Hematopoietic multipotent progenitor cell treated with erythropoietin and hydrocortisone succinate and interleukin-3 and kit ligand, for 6 days (in vitro differentiated cells): ENCODE measurements at regions not wholly inside any gene's neighbourhood (a gene's known extent, or its start where the extent isn't known, plus 50 kb on each side); places are given as distances from the start of the nearest gene placed in this dataset.
"Not testable (repeated sequence)": the region's sequence is repeated elsewhere in the genome, so short reads cannot be mapped to it uniquely, and the experiment has no call there.

Source experiments
- DNase-seq: peaks from one replicate; pipeline ENCODE4 v3.0.0-alpha.2; 2015

DNA sequence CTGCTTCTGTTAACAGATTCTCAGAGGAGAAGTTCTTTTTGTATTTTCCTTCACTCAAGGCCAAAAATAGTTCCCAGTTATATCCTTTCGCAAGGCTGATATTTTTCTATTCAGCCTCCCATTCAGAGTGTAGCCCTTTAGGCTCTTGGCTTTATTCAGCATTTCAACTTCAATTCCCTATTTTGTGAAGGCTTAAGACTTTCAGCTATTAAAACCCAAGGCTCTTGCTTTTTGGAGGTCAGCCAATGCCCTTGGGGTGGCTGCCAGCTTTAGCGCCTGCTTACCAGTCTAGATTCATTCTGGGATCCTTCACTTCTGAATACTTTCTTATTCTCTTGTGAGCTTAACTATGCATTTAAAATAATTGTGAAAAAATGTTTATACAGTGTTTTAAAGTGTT, 57.3 kb upstream of the ADGRA3 start:
- no peak for DNase-seq

DNA sequence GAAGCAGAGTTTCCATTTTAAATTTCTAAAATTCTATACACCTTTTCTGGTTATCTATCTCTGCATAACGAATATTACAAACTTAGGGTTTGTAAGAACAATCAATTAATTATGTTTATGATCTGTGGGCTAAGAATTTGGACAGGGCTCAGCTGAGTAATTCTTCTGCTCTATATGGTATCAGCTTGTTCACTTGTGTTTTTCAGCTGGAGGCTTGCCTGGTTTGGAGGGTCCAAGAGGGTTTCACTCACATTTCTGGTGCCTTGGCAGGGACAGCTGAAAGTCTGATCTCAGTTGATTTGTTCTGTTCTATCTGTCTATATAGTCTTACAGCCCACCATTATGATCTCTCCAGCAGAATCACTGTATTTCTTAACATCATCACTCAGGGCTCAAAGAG, 57.8 kb upstream of the ADGRA3 start:
- DNase-seq: no peak

DNA sequence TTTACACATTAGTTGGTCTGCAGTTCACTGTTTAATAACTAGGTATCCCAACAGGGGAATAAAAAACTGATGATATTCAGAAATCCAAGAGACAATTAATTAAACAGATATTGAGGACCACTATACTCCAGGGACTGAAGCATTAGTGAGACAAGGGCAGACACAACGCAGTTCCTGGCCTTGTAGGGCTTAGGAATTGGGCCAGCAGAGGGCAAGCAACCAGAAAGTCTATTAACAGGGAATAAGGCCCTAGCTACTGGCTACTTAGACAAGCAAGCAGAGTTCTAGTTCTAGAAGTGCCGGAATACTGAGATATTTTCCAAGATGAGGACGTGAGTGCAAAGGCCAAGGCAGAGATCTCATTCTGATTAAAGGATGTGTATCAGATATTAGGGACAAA, 58.6 kb upstream of the ADGRA3 start:
- no peak for DNase-seq

DNA sequence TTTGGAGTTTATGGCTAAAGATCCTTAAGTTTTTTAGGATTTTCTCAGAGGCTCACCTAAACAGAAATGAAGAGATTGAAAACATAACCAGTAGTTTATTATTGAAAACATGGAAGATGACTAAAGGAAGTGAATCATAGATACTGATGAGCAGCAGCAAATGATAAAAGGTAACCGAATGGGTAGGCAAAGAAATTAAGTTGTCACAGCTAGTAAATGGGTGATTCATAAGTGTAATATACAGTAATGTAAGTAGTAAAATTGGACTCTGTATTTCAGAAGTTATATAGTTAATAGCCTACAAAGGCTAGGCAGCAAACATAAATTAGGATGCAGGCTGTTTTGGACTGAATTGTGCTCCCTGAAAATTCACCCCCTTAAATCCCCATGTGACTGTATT, 59.0 kb upstream of the ADGRA3 start:
- DNase-seq: no peak

DNA sequence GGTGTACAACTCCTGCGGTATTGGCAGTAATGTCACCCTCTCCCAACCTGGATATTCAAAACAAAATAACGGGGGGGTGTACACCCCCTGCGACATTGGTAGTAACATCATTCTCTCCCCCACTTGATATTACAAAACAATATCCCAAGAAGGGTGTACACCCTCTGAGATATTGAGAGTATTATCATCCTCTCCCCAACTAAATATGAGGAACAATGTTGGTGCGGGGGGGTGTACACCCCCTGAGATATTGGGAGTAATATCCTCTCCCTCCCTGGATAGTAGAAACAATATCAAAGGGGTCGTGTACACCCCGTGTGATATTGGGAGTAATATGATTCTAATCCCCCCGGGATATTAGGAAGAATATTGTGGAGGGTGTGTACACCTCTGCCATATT, 71.4 kb upstream of the ADGRA3 start:
- no peak for DNase-seq

DNA sequence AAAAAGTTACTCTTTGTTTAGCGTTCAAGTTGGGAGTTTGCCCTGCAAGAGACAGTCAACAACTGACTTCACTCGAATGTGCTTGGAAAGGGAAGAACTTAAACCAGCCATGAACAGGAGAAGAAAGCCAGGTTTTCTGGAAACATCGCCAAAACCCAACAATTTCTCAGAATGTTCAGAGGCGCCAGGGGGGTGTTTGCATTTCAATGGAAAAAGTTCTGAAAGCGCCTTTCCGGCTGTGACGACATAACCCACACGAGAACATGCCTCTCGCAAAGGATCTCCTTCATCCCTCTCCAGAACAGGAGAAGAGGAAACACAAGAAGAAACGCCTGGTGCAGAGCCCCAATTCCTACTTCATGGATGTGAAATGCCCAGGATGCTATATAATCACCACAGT, 78.1 kb upstream of the ADGRA3 start:
- no peak for DNase-seq

DNA sequence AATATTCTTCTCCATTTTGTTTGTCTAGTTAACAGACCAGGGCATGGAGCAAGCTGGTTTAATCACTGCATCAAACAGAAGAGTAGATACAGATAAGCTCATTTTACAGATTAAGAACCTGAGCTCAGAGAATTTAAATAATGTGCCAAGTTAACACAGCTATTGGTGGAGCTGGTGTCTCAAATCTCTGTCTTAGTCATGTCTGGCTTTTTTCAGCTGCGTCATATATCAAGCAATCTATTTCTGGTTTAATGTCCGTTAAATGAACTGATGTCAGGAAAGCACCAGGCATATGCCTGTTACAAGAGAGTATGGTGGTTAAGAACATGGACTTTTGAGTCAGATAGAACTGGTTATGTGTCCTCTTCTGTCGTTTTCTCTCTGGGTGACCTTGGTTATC, 79.8 kb upstream of the ADGRA3 start:
- peak; percentile 13 for DNase-seq

DNA sequence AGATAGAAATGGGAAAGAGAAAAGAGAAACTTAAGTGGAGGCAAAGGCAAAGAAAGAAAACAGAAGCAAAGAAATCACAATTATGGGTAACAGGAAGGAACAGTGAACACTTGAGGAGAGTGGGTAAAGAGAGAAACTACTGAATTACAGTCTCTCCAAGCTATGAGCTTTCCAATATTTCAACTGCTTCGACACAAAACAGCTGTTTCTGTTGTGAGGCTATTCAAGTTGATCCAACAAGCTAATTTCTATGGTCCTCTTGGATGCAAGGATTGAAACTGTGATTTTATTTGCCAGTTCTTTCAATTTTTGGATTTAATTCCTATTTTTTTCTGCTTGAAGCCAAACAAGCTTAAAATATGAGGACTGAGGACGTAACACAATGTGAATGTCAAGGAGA, 80.5 kb upstream of the ADGRA3 start:
- DNase-seq: no peak

DNA sequence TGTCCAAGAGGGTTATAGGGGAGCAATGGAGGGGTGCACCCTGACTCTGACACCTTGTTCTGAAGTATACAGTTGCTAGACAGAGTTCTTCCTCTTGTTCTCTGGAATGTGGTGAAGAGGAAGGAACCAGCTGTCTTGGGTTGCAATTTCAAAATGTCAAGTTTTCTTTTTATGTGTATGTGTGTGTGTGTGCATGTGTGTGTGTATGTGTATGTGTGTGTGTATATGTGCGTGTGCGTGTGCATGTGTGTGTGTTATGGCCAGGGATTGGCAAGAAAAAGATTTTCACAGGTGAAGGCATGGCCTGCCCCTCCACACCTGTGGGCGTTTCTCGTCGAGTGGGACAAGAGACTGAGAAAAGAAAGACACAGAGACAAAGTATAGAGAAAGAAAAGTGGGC, 81.6 kb upstream of the ADGRA3 start:
- no peak for DNase-seq

DNA sequence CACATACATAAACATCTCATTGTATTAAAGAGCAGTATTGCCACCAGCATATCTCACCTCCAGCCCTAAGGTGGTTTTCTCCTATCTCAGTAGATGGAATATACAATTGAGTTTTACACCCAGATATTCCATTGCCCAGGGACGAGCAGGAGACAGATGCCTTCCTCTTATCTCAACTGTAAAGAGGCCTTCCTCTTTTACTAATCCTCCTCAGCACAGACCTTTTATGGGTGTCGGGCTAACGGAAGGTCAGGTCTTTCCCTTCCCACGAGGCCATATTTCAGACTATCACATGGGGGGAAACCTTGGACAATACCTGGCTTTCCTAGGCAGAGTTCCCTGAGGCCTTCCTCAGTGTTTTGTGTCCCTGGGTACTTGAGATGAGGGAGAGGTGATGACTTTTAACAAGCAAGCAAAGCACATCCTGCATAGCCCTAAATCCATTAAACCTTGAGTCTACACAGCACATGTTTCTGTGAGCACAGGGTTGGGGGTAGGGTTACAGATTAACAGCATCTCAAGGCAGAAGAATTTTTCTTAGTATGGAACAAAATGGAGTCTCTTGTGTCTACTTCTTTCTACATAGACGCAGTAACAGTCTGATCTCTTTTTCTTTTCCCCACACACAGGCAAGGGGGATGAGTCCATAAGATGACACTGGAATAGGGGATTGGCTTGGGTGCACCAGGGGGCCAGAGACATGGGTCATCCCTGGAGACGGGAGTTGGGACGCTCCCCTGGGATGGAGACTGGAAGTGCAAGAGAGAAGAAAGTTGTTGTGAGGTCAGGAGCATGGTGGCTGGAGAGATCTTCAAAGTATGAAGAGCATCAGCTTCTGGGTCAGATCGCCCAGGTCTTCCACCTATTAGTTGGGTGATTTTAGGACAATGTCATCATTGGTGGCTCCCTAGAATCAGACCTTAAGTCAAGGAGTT, 82.5 kb upstream of the ADGRA3 start:
- DNase-seq: peak; percentile 7

DNA sequence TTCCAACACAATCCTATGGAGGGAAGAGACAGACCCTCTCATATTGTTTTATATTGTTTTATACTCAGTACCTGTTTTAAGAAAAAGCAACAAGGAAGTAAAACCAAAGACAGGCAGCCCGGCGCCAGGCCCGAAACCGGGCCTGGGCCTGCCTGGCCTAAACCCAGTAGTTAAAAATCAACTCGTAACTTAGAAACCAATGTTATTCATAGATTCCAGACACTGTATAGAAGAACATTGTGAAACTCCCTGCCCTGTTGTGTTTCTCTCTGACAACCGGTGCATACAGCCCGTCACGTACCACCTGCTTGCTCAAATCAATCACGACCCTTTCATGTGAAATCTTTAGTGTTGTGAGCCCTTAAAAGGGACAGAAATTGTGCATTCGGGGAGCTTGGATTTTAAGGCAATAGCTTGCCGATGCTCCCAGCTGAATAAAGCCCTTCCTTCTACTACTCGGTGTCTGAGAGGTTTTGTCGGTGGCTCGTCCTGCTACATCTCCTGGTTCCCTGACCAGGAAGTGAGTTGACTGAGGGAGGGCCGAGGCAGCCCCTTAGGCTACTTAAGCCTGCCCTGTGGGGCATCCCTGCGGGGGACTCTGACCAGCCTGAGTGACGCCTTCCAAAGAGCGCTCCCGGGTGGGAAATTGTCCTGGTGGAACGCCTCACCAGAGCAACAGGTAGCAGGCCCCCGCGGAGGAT, 83.5 kb upstream of the ADGRA3 start:
- DNase-seq: not testable (repeated sequence)

DNA sequence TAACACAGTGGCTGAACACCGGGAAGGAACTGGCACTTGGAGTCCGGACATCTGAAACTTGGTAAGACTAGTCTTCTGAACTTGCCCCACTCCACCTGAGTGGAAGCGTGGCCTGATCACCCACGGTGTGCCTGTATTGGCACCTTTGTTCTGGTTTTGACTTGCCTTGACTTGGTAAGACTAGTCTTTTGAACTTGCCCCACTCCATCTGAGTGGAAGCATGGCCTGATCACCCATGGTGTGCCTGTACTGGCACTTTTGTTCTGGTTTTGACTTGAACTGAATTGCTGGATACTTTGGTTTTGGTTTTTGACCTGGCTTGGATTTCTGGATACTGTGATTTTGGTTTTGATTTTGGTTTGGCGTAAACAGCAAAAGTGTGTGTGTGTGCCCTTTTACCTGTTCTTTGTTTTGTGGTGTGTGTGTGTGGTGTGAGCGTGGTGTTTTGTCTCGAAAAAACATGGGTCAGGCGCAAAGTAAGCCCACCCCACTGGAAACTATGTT, 84.1 kb upstream of the ADGRA3 start:
- not testable (repeated sequence) for DNase-seq

DNA sequence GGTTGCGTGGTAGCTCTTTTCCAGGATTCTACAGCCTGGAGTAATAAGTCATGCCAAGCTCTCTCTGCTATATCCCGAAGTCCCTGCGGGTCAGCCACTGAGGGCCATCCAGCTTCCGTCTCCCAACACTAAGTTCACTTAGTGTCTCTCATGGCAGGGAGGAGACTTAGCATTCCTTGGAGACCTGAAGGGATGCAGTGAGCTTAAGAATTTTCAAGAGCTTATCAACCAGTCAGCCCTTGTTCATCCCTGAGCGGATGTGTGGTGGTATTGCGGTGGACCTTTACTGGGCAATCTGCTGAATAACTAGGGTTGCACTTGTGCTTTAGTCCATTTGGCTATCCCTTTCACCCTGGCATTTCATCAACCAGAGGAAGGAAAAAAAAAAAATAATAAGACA, 85.8 kb upstream of the ADGRA3 start:
- not testable (repeated sequence) for DNase-seq

DNA sequence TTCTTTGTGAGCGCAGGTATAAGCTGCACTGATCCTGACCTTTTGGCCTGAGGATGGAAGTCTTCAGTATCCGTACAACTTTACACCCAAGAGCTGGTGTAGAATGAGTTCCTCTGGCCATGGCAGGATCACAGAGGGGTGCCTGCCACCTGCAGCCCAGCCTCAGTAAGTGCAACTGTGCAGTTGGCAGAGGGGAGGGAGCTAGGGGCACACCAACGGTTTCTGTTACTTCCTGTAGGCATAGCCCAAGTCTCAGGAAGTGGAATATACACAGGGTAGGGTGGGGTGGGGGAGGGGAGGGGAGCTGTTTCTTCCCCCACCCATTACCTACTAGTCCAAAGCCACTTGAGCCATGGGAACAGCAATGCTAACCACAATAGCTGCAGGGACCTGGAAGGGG, 85.4 kb upstream of the GBA3 start:
- peak; percentile 84 for DNase-seq

DNA sequence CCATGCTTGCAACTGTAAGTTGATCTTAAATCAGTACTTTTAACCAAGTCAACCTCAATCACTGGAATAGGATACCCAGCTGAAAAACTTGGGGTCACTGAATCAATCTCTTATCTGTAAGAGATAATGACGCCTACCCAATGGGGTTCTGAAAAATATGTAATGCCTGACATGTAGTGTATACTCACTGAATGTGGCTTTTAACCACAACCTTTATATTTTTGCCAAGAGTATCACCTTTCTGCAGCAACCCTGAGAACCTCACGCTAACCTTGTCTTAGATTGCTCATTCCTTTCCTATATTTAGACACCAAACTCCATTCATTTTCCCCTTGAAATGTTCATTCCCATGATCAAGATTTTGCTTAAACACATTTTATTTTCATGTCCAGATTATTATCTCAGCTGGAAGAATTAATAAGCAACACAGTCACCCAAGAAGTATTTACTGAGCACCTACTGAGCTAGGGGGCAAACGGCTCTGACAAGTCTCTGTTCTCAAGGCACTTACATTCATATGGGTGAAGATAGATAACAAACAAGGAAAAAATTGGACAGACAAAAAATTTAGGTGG, 82.7 kb upstream of the GBA3 start:
- DNase-seq: not testable (repeated sequence)

DNA sequence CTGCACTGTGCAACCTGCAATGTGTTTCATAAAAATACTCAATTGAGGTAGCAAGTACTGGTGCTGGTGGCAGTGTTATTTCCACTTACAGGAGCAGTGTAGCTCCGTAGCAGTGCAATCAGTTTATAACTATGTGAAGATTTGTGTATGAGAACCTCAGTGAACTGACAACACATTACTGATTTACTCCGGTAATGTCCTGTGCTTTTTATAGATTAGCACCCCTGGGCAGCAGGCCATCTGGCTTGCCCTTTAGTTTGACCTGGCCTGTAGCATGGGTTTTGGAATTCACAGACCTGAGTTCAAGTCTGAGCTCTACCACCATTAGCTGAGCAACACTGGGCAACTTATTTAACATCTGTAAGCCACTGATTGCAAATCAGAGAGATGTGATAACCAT, 78.6 kb upstream of the GBA3 start:
- DNase-seq: no peak

DNA sequence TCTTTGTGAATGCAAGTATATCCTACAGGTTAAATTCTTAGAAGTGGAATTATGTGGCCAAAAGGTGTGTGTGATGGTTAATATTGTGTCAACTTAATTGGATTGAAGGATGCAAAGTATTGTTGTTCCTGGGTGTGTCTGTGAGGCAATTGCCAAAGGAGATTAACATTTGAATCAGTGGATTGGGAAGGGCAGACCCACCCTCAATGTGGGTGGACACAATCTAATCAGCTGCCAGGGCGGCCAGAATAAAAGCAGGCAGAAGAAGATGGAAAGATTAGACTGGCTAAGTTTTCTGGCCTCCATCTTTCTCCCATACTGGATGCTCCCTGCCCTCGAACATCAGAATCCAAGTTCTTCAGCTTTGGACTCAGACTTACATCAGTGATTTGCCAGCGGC, 76.2 kb upstream of the GBA3 start:
- no peak for DNase-seq

DNA sequence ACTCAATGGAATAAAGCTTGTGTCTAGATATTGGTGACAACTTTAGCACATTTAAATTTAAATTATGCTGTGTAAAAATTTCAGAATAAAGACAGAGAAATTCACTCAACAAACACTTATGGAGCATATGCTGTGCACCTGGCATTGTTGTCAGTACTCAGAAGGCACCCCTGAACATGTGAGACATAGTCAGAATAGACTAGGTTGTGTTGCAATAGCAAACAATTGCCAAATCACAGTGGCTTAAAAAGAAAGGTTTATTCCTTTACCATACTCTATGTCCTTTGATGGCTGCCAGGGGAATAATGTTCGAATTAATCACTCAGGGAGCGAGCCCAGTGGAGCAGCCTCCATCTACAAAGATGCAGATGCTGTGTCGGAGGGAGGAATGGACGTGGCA, 72.6 kb upstream of the GBA3 start:
- DNase-seq: not testable (repeated sequence)

DNA sequence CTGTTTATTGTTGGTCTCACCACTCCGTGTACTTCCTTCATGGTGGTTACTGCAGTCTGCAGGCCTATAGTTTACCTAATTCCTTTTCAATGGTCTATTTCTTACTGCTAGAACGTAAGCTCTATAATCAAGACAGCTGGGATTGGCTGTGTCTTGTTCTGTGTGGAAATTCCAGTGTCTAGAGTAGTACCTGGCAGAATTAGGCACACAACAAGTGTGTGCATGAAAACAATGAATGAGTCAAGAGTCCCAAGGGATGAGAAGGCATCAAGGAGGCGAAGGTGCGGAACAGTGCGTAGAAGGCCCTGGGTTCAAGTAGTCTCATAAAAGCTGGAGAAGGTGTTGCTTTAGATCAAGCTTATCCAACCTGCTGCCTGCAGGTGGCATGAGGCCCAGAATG, 70.8 kb upstream of the GBA3 start:
- DNase-seq: not testable (repeated sequence)

DNA sequence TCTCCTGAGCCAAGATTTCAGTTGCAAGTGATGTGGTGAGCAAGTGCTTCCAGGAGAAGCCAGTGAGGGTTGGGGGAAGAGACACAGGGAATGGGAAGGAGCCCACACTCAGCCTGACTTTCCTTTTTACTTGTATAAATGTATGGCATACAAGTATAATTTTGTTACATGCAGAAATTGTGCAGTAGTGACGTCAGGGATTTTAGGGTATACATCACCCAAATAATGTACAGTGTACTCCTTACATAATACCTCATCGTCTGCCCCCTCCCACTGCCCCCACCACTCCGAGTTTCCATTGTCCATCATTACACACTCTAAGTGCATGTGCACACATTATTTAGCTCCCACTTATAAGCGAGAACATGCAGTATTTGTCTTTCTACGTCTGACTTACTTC, 68.7 kb upstream of the GBA3 start:
- DNase-seq: not testable (repeated sequence)

DNA sequence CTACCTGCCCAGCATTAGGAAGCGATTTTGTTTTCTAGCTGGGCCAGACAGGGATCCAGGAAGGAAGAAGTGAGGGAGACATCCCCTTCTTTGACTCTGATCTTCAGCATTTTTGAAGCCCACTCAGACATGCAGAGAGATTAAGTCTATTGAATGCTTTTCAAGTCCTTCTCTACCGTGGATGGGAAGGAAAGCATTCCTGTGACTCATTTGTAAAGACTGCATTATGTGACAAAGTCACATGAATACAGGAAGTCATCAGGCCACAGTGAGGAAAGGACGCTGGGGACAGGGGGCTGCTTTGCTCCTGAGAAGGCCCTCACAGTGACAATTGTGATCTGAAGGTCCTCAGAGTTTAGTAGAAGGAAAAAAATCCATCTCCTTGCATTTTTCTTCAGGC, 67.4 kb upstream of the GBA3 start:
- no peak for DNase-seq

DNA sequence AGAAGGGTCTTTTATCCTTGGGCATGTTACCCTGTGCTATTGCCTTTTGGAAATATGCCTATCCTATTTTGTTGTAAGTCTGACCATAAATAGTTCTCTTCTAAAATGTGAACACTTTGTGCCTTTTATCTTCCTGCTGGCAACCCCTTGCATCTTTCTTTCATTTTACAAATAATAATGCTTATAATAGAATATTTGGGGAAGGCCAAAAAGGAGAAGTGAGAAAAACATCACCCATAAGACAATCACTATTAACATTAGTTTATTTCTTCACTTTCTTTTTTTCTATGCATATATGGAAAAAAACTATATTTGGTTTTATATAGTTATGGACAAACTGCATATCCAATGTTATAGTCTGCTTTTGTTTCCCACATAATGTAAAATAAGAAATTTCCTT, 64.9 kb upstream of the GBA3 start:
- not testable (repeated sequence) for DNase-seq

DNA sequence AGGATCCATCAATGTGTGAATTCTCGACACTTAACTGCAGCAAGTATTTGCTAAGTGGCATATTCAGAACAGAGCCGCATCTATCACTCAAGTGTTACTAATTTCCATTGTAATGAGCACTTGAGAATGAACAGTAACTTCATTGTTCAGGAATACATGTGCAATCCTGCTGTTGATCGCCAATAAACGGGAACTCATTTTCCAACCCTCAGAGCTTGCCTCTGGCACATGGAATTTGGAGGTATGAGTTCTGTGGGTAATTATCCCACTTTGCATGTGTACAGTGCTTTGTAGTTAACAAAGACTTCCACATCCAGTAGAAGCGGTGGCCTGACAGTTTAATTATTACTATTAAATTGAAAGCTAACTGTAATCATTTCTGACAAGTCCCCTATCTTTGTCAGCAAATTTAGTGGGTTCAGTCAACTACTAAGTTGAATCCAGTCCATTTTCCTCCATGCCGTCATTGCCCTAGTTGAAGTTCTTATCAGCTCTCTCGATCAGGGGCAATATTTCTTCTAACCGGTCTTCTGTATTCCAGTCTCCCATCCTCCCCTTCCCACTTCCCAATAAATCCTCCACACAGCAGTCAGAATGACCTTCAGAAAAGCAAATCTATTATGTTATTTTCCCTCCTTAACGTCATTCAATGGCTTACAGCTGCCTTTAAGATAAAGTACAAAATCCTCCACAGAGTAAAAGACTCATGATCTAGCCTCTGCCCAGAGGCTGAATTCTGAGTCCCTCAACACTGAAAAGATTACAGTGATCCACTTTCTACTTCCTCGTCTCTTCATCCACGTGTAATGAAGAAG, 62.4 kb upstream of the GBA3 start:
- DNase-seq: not testable (repeated sequence)
